KMS-11 (cell line): ENCODE measurements at regions not wholly inside any gene's neighbourhood (a gene's known extent, or its start where the extent isn't known, plus 50 kb on each side); places are given as distances from the start of the nearest gene placed in this dataset.

Source experiments
- H2AFZ ChIP-seq: fragments of 200-600 bp; sonication (generic); 2 replicates; pipeline ENCODE4 v1.6.1; 2016; ENCODE audit warnings: antibody characterized with exemption, mixed run types, low read depth
- H3K27ac ChIP-seq: fragments of 200-600 bp; sonication (generic); 2 replicates; pipeline ENCODE4 v1.6.1; 2016; ENCODE audit warnings: mild to moderate bottlenecking, mixed run types
- H3K27me3 ChIP-seq: fragments of 200-600 bp; sonication (generic); 2 replicates; pipeline ENCODE4 v1.6.1; 2017; ENCODE audit warnings: mild to moderate bottlenecking, low read depth, mixed run types, moderate library complexity; ENCODE audit not compliant: insufficient read depth
- H3K36me3 ChIP-seq: fragments of 200-600 bp; sonication (generic); 2 replicates; pipeline ENCODE4 v1.6.1; 2017; ENCODE audit warnings: mild to moderate bottlenecking, mixed run types; ENCODE audit not compliant: insufficient read depth
- H3K4me1 ChIP-seq: fragments of 200-600 bp; sonication (generic); 2 replicates; pipeline ENCODE4 v1.6.1; 2016; ENCODE audit warnings: mild to moderate bottlenecking, low read depth, mixed run types; ENCODE audit not compliant: poor library complexity, severe bottlenecking
- H3K4me2 ChIP-seq: fragments of 200-600 bp; sonication (generic); 2 replicates; pipeline ENCODE4 v1.7.0; 2016; ENCODE audit warnings: mild to moderate bottlenecking, mixed run types
- H3K4me3 ChIP-seq: fragments of 200-600 bp; sonication (generic); IDR thresholded peaks from 2 replicates; pipeline ENCODE4 v1.6.1; 2017; ENCODE audit warnings: low read depth, low read length, mixed read lengths; ENCODE audit not compliant: insufficient read depth
- H3K79me2 ChIP-seq: fragments of 200-600 bp; sonication (generic); 2 replicates; pipeline ENCODE4 v1.6.1; 2016; ENCODE audit warnings: low read depth, mixed run types; ENCODE audit not compliant: insufficient read depth
- H3K9ac ChIP-seq: fragments of 200-600 bp; sonication (generic); 2 replicates; pipeline ENCODE4 v1.6.1; 2016; ENCODE audit warnings: mild to moderate bottlenecking, mixed run types
- H4K20me1 ChIP-seq: fragments of 200-600 bp; sonication (generic); 2 replicates; pipeline ENCODE4 v1.6.1; 2016; ENCODE audit warnings: mild to moderate bottlenecking, mixed run types; ENCODE audit not compliant: insufficient read depth
- CTCF ChIP-seq: fragments of 200-600 bp; sonication (generic); conservative IDR thresholded peaks from 2 replicates; pipeline ENCODE4 v1.6.1; 2017; ENCODE audit warnings: low read depth, mild to moderate bottlenecking, antibody characterized with exemption, low read length, moderate library complexity, mixed read lengths

GRCh38 chr10:125299461-125299860 lies 139.1 kb upstream of the CTBP2 start:
- Histone ChIP-seq H3K4me2 (no peak overlapping the region), H3K4me3 (no peak overlapping the region), H3K27me3 (no peaks in the 10 kb centered on the region), H4K20me1 (no peaks in the 10 kb centered on the region), H3K9ac (no peak overlapping the region), H2AFZ (no peak overlapping the region), H3K27ac (no peak overlapping the region), H3K36me3 (no peaks in the 10 kb centered on the region), H3K79me2 (no peaks in the 10 kb centered on the region), H3K4me1 (no peaks in the 10 kb centered on the region)
- no peak for TF ChIP-seq CTCF

GRCh38 chr10:125296598-125296997 lies 136.2 kb upstream of the CTBP2 start:
- Histone ChIP-seq H3K9ac (no peak overlapping the region), H3K36me3 (no peaks in the 10 kb centered on the region), H3K4me3 (no peak overlapping the region), H3K4me1 (no peaks in the 10 kb centered on the region), H2AFZ (no peak overlapping the region), H3K27me3 (no peaks in the 10 kb centered on the region), H3K79me2 (no peaks in the 10 kb centered on the region), H4K20me1 (no peaks in the 10 kb centered on the region), H3K4me2 (no peak overlapping the region), H3K27ac (no peak overlapping the region)
- TF ChIP-seq CTCF = no peak

GRCh38 chr10:125294109-125294508 lies 133.7 kb upstream of the CTBP2 start:
- H3K4me1 ChIP-seq = no peaks in the 10 kb centered on the region
- H4K20me1 ChIP-seq = no peaks in the 10 kb centered on the region
- no peaks in the 10 kb centered on the region for H3K27me3 ChIP-seq
- H3K79me2 ChIP-seq = no peaks in the 10 kb centered on the region
- no peak overlapping the region for H3K27ac ChIP-seq
- H3K4me2 ChIP-seq = no peak overlapping the region
- H3K36me3 ChIP-seq = no peaks in the 10 kb centered on the region
- TF ChIP-seq CTCF = no peak
- no peak overlapping the region for H2AFZ ChIP-seq
- no peak overlapping the region for H3K9ac ChIP-seq
- H3K4me3 ChIP-seq = no peak overlapping the region

- H3K4me2 ChIP-seq = no peak overlapping the region
- no peaks in the 10 kb centered on the region for H4K20me1 ChIP-seq
- no peaks in the 10 kb centered on the region for H3K36me3 ChIP-seq
- no peak overlapping the region for H3K27ac ChIP-seq
- H3K4me3 ChIP-seq = no peak overlapping the region
- H3K79me2 ChIP-seq = no peaks in the 10 kb centered on the region
- no peak overlapping the region for H2AFZ ChIP-seq
- H3K9ac ChIP-seq = no peak overlapping the region
- no peaks in the 10 kb centered on the region for H3K4me1 ChIP-seq
- H3K27me3 ChIP-seq = no peaks in the 10 kb centered on the region
- TF ChIP-seq CTCF = no peak
Measured at GRCh38 chr10:125291836-125292235, 131.5 kb upstream of the CTBP2 start.

- H3K36me3 ChIP-seq = no peaks in the 10 kb centered on the region
- H3K27ac ChIP-seq = no peak overlapping the region
- H3K4me2 ChIP-seq = no peak overlapping the region
- no peaks in the 10 kb centered on the region for H3K79me2 ChIP-seq
- no peak overlapping the region for H3K4me3 ChIP-seq
- no peaks in the 10 kb centered on the region for H3K4me1 ChIP-seq
- no peak overlapping the region for H2AFZ ChIP-seq
- H3K9ac ChIP-seq = no peak overlapping the region
- no peak for TF ChIP-seq CTCF
- H4K20me1 ChIP-seq = no peaks in the 10 kb centered on the region
- H3K27me3 ChIP-seq = no peaks in the 10 kb centered on the region
Measured at GRCh38 chr10:125289461-125289860, 129.1 kb upstream of the CTBP2 start.
